NAMALWA (cell line): ENCODE measurements at regions not wholly inside any gene's neighbourhood (a gene's known extent, or its start where the extent isn't known, plus 50 kb on each side); places are given as distances from the start of the nearest gene placed in this dataset.
"Not testable (repeated sequence)": the region's sequence is repeated elsewhere in the genome, so short reads cannot be mapped to it uniquely, and the experiment has no call there.

Experiments used
- DNase-seq: peaks from one replicate; pipeline ENCODE4 v3.0.0-alpha.2; 2015; ENCODE audit warnings: low spot score

GRCh38 chr4:64727391-64727790 lies 318.1 kb upstream of the TECRL start:
- not testable (repeated sequence) for DNase-seq

- no peak for DNase-seq
Measured at GRCh38 chr4:64724689-64725088, 315.4 kb upstream of the TECRL start.

GRCh38 chr4:64721106-64721505 lies 311.9 kb upstream of the TECRL start:
- no peak for DNase-seq

- DNase-seq, result no peak
Measured at GRCh38 chr4:64718091-64718490, 308.8 kb upstream of the TECRL start.

GRCh38 chr4:64715741-64716140 lies 306.5 kb upstream of the TECRL start:
- no peak for DNase-seq

GRCh38 chr4:64713256-64713840 lies 304.1 kb upstream of the TECRL start:
- DNase-seq, result peak; percentile 56

GRCh38 chr4:64712590-64712989 lies 303.3 kb upstream of the TECRL start:
- no peak for DNase-seq

GRCh38 chr4:64705989-64706388 lies 296.7 kb upstream of the TECRL start:
- DNase-seq, result no peak

- DNase-seq, result no peak
Measured at GRCh38 chr4:64698171-64698570, 288.9 kb upstream of the TECRL start.

- DNase-seq, result no peak
Measured at GRCh38 chr4:64682946-64683345, 273.7 kb upstream of the TECRL start.

GRCh38 chr4:64682481-64682880 lies 273.2 kb upstream of the TECRL start:
- no peak for DNase-seq

GRCh38 chr4:64673121-64673520 lies 263.9 kb upstream of the TECRL start:
- not testable (repeated sequence) for DNase-seq

GRCh38 chr4:64670647-64671046 lies 261.4 kb upstream of the TECRL start:
- no peak for DNase-seq

GRCh38 chr4:64643841-64644240 lies 234.6 kb upstream of the TECRL start:
- DNase-seq, result no peak

- no peak for DNase-seq
Measured at GRCh38 chr4:64642936-64643335, 233.7 kb upstream of the TECRL start.

GRCh38 chr4:64640402-64640801 lies 231.2 kb upstream of the TECRL start:
- not testable (repeated sequence) for DNase-seq

- DNase-seq, result no peak
Measured at GRCh38 chr4:64625438-64625837, 216.2 kb upstream of the TECRL start.

GRCh38 chr4:64617800-64618199 lies 208.6 kb upstream of the TECRL start:
- DNase-seq, result peak; percentile 13

- DNase-seq, result no peak
Measured at GRCh38 chr4:64614276-64614675, 205.0 kb upstream of the TECRL start.

- DNase-seq, result no peak
Measured at GRCh38 chr4:64613046-64613445, 203.8 kb upstream of the TECRL start.

GRCh38 chr4:64598066-64598465 lies 188.8 kb upstream of the TECRL start:
- no peak for DNase-seq

- no peak for DNase-seq
Measured at GRCh38 chr4:64594723-64595122, 185.5 kb upstream of the TECRL start.

- no peak for DNase-seq
Measured at GRCh38 chr4:64588507-64588906, 179.3 kb upstream of the TECRL start.

- peak; percentile 57 for DNase-seq
Measured at GRCh38 chr4:64584981-64585557, 175.8 kb upstream of the TECRL start.
